Motor neuron (in vitro differentiated cells): ENCODE measurements at regions not wholly inside any gene's neighbourhood (a gene's known extent, or its start where the extent isn't known, plus 50 kb on each side); places are given as distances from the start of the nearest gene placed in this dataset.

Experiments used
- ATAC-seq, 8 experiments: fragments of 200-7000 bp; cut with Tn5 transposase; replicated peaks in 6 of 8; 2 replicates each; pipeline ENCODE4 v1.8.0; 2021; ENCODE audit warnings: mild to moderate bottlenecking in 8 of 8, moderate library complexity in 8 of 8
- H3K27ac ChIP-seq, 2 donors: fragments of 250-450 bp; sonication (Bioruptor Pico); 2 replicates each; pipeline ENCODE4 v1.9.0; 2021; ENCODE audit warnings: antibody characterized with exemption in 2 of 2, mild to moderate bottlenecking in 2 of 2, moderate library complexity in 1 of 2
- H3K4me1 ChIP-seq, 2 donors: fragments of 250-450 bp; sonication (Bioruptor Pico); replicated peaks in 1 of 2; 2 replicates each; pipeline ENCODE4 v1.6.1; 2021; ENCODE audit warnings: antibody characterized with exemption in 2 of 2, mild to moderate bottlenecking in 2 of 2, moderate library complexity in 1 of 2
- H3K4me3 ChIP-seq, 5 donors: fragments of 250-450 bp; sonication (Bioruptor Pico); 2 replicates each; pipeline ENCODE4 v1.9.0; 2021; ENCODE audit warnings: antibody characterized with exemption in 5 of 5, mild to moderate bottlenecking in 5 of 5, moderate library complexity in 4 of 5
- WGBS, 10 experiments: fragments of 450-650 bp; shearing (Covaris generic); methylation state at CpG; one replicate each; pipeline ENCODE4 v1.0.0; 2022; 5-methylcytosine and 5-hydroxymethylcytosine counted together
- in situ Hi-C, 9 experiments: fragments of 400-800 bp; cut with MboI; loops; one replicate each; pipeline ENCODE4 v1.15.0; 2021; ENCODE audit warnings: low sequenced_read_pairs in 9 of 9, low pct_unique_long_range_greater_than_20kb in 2 of 9; ENCODE audit not compliant: unreplicated experiment in 9 of 9

- ATAC-seq: peak in 5 of 8 experiments; percentile 59 to 75 (median 63)
- 20 to 93% (median 61%) methylated on average over 1 to 7 of the region's 7 CpGs; no CpG with 5 or more reads in 4 of the 10 experiments for WGBS, 10 experiments
- Histone ChIP-seq H3K27ac (no peak overlapping the region), H3K4me1 (no peaks in the 10 kb centered on the region), H3K4me3 (no peak overlapping the region)
- in situ Hi-C loops: no loop called here
Observed at GRCh38 chrX:125089761-125090445, 229.8 kb upstream of the TEX13C start.

GRCh38 chrX:125093852-125094251 lies 225.8 kb upstream of the TEX13C start:
- Histone ChIP-seq H3K4me3 (no peak overlapping the region), H3K4me1 (no peaks in the 10 kb centered on the region), H3K27ac (no peak overlapping the region)
- WGBS, 10 experiments: 0 to 20% (median 17%) methylated on average over 1 to 2 of the region's 3 CpGs; no CpG with 5 or more reads in 5 of the 10 experiments
- peak in 5 of 8 experiments; percentile 10 to 53 (median 45) for ATAC-seq
- in situ Hi-C loops: no loop called here

- H3K4me1 ChIP-seq: no peaks in the 10 kb centered on the region
- H3K27ac ChIP-seq: no peak overlapping the region
- no peak overlapping the region for H3K4me3 ChIP-seq
- ATAC-seq: no peak
- in situ Hi-C loops: no loop called here
Observed at GRCh38 chrX:125094901-125095300, 224.8 kb upstream of the TEX13C start.

- no peaks in the 10 kb centered on the region for H3K4me1 ChIP-seq
- H3K4me3 ChIP-seq: no peak overlapping the region
- H3K27ac ChIP-seq: no peak overlapping the region
- 0 to 100% (median 68%) methylated on average over 1 to 2 of the region's 2 CpGs; no CpG with 5 or more reads in 6 of the 10 experiments for WGBS, 10 experiments
- in situ Hi-C loops: no loop called here
- ATAC-seq: no peak
Observed at GRCh38 chrX:125096469-125096868, 223.2 kb upstream of the TEX13C start.

- Histone ChIP-seq H3K27ac (no peak overlapping the region), H3K4me1 (no peaks in the 10 kb centered on the region), H3K4me3 (no peak overlapping the region)
- WGBS, 10 experiments: 57% methylated on average over 1 of the region's 1 CpG; no CpG with 5 or more reads in 9 of the 10 experiments
- in situ Hi-C loops: no loop called here
- no peak for ATAC-seq
Observed at GRCh38 chrX:125096870-125097269, 222.8 kb upstream of the TEX13C start.

GRCh38 chrX:125101971-125102755 lies 217.5 kb upstream of the TEX13C start:
- in situ Hi-C loops: loop anchor here in 1 of 9 experiments (25.0 kb wide), 1 partner anchor 690 kb away; no protein-coding TSS in a partner anchor
- Histone ChIP-seq H3K4me3 (no peak overlapping the region), H3K4me1 (no peaks in the 10 kb centered on the region), H3K27ac (no peak overlapping the region)
- ATAC-seq: no peak
- 0 to 100% (median 13%) methylated on average over 1 of the region's 1 CpG; no CpG with 5 or more reads in 2 of the 10 experiments for whole genome bisulfite sequencing, 10 experiments

GRCh38 chrX:125103693-125104092 lies 216.0 kb upstream of the TEX13C start:
- in situ Hi-C loops: loop anchor here in 1 of 9 experiments (25.0 kb wide), 1 partner anchor 691 kb away; no protein-coding TSS in a partner anchor
- Histone ChIP-seq H3K4me1 (no peaks in the 10 kb centered on the region), H3K4me3 (no peak overlapping the region), H3K27ac (no peak overlapping the region)
- no peak for ATAC-seq
- WGBS, 10 experiments: 0 to 100% (median 60%) methylated on average over 1 to 9 of the region's 11 CpGs; no CpG with 5 or more reads in 5 of the 10 experiments

- Histone ChIP-seq H3K27ac (no peak overlapping the region), H3K4me3 (no peak overlapping the region), H3K4me1 (no peaks in the 10 kb centered on the region)
- ATAC-seq: no peak
- 50 to 100% (median 96%) methylated on average over 1 to 3 of the region's 3 CpGs; no CpG with 5 or more reads in 6 of the 10 experiments for whole genome bisulfite sequencing, 10 experiments
- in situ Hi-C loops: loop anchor here in 1 of 9 experiments (25.0 kb wide), 1 partner anchor 697 kb away; no protein-coding TSS in a partner anchor
Observed at GRCh38 chrX:125108921-125109320, 210.8 kb upstream of the TEX13C start.

- Histone ChIP-seq H3K4me1 (no peaks in the 10 kb centered on the region), H3K4me3 (no peak overlapping the region), H3K27ac (no peak overlapping the region)
- peak in 5 of 8 experiments; percentile 56 to 72 (median 63) for ATAC-seq
- in situ Hi-C loops: loop anchor here in 1 of 9 experiments (25.0 kb wide), 1 partner anchor 719 kb away; no protein-coding TSS in a partner anchor
Observed at GRCh38 chrX:125131164-125131563, 188.5 kb upstream of the TEX13C start.

GRCh38 chrX:125132274-125132673 lies 187.4 kb upstream of the TEX13C start:
- 41 to 58% methylated on average over 2 of the region's 2 CpGs; no CpG with 5 or more reads in 8 of the 10 experiments for WGBS, 10 experiments
- in situ Hi-C loops: loop anchor here in 1 of 9 experiments (25.0 kb wide), 1 partner anchor 720 kb away; no protein-coding TSS in a partner anchor
- ATAC-seq: peak in 1 of 8 experiments; percentile 38
- H3K4me1 ChIP-seq: no peaks in the 10 kb centered on the region
- no peak overlapping the region for H3K27ac ChIP-seq
- H3K4me3 ChIP-seq: no peak overlapping the region

GRCh38 chrX:125137521-125137920 lies 182.2 kb upstream of the TEX13C start:
- Histone ChIP-seq H3K4me1 (no peaks in the 10 kb centered on the region), H3K27ac (no peak overlapping the region), H3K4me3 (no peak overlapping the region)
- 40 to 100% (median 42%) methylated on average over 1 of the region's 1 CpG; no CpG with 5 or more reads in 7 of the 10 experiments for WGBS, 10 experiments
- in situ Hi-C loops: loop anchor here in 1 of 9 experiments (25.0 kb wide), 1 partner anchor 725 kb away; no protein-coding TSS in a partner anchor
- no peak for ATAC-seq

- WGBS, 10 experiments: 0 to 30% (median 13%) methylated on average over 2 of the region's 2 CpGs; no CpG with 5 or more reads in 6 of the 10 experiments
- Histone ChIP-seq H3K4me1 (no peaks in the 10 kb centered on the region), H3K4me3 (no peak overlapping the region), H3K27ac (no peak overlapping the region)
- in situ Hi-C loops: no loop called here
- ATAC-seq: peak in 3 of 8 experiments; percentile 31 to 60 (median 41)
Observed at GRCh38 chrX:125150231-125150630, 169.4 kb upstream of the TEX13C start.

- ATAC-seq: no peak
- Histone ChIP-seq H3K4me3 (no peak overlapping the region), H3K27ac (no peak overlapping the region), H3K4me1 (no peaks in the 10 kb centered on the region)
- in situ Hi-C loops: no loop called here
- WGBS, 10 experiments: 6 to 100% (median 66%) methylated on average over 1 to 3 of the region's 3 CpGs; no CpG with 5 or more reads in 2 of the 10 experiments
Observed at GRCh38 chrX:125151146-125151545, 168.5 kb upstream of the TEX13C start.
